NCI-H510A treated with DMSO at 0.1 percent for 48 hours (cell line): ENCODE measurements at regions not wholly inside any gene's neighbourhood (a gene's known extent, or its start where the extent isn't known, plus 50 kb on each side); places are given as distances from the start of the nearest gene placed in this dataset.
A peak's percentile ranks its signal among the peaks of the same experiment; 100 is the strongest.
"Not testable (repeated sequence)": the region's sequence is repeated elsewhere in the genome, so short reads cannot be mapped to it uniquely, and the experiment has no call there.

Experiments
- DNase-seq: peaks from one replicate; lab custom pipeline; 2025; lab: John Stamatoyannopoulos, UW

DNA sequence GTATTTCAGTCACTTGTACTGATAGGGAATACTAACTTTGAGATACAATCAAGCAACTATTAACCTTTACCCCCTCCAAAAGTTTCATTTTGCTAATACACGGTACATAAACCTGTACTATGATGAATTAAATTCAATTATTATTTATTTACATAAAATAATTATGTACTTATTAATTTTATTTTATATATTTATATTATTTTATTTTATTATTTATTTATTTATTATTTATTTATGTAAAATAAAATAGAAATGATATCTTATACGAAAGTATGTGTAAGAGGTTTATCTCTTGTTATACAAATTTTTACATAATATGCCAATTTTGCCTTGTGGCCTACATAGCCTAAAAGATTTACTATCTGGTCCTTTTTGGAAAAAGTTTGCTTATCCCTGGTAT, 564.3 kb downstream of the SLITRK5 start:
- DNase-seq = no peak

- DNase-seq = peak; percentile 35
Measured at GRCh38 chr13:88246239-88246638, 575.1 kb downstream of the SLITRK5 start.

GRCh38 chr13:88248393-88248792, 577.2 kb downstream of the SLITRK5 start:
- DNase-seq = no peak

- no peak for DNase-seq
Measured at GRCh38 chr13:88257706-88258105, 586.5 kb downstream of the SLITRK5 start.

DNA sequence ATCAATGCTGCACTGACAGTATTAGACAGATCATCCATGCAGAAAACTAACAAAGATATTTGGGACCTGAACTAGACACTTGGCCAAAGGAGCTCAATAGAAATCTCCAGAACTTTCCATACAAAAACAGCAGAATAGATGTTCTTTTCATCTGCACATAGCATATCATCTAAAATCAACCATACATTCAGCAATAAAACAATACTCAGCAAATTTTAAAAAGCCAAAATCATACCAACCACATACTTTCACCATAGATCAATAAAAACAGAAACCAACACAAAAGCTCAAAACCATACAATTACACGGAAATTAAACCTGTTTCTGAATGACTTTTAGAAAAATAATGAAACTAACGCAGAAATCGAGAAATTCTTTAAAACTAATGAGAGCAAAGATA, 592.6 kb downstream of the SLITRK5 start:
- no peak for DNase-seq

- no peak for DNase-seq
Measured at GRCh38 chr13:88281841-88282240, 610.7 kb downstream of the SLITRK5 start.

DNA sequence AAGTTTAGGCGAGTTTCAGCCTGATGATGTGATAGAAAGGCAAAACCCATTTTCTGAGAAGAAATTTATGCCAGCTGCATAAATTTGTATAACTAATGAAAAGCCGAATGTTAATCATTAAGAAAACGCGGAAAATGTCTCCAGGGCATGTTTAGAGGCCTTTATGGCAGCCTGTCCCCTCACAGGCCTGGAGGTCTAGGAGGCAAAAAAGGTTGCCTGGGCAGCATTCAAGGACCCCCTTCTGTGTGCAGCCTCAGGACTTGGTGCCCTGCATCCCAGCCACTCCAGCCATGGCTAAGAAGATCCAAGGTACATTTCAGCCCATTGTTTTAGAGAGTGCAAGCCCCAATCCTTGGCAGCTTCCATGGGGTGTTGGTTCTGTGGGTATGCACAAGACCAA, 614.2 kb downstream of the SLITRK5 start:
- no peak for DNase-seq

DNA sequence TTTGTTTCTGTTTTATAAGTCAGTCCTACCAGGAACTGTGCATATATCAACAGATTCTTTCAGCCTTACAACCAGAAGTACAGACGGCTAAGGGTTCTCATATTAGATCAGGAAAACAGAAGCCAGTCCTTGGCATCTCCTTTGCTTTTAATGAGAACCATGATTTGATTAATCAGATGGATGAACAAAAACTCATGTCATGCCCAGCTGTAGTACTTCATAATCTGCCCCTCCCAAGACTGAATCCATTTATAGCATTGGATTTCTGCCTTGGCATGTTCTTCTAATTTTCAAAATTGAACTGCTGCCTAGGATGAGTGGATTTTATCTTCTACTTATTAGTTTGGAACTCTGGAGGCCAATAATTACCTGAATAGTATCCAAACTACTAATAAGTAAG, 617.2 kb downstream of the SLITRK5 start:
- DNase-seq = no peak

DNA sequence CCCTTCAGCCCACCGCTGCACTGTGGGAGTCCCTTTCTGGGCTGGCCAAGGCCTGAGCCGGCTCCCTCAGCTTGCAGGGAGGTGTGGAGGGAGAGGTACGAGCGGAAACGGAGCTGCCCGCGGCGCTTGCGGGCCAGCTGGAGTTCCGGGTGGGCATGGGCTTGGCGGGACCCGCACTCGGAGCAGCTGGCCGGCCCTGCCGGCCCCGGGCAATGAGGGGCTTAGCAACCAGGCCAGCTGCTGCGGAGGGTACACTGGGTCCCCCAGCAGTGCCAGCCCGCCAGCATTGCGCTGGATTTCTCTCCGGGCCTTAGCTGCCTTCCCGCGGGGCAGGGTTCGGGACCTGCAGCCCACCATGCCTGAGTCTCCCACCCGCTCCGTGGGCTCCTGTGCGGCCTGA, 620.6 kb downstream of the SLITRK5 start:
- DNase-seq = not testable (repeated sequence)

DNA sequence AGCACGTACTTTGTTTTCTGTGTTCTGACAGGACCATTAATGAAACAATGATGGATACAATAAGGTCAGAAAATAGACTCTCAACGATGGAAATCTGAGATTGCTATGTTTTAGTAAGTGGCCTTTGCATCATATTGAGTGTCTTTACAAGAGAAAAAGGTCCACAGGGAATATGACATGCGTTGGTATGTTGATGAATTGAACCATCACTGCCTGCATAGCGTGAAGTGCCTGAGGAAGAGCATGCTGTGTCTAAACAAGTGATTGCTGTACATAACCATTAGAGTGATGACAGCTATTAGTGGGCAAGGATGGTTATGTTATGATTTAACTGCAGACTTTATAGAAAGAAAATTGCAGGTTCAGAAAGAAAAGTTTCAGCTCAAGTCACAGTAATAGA, 623.2 kb downstream of the SLITRK5 start:
- no peak for DNase-seq

DNA sequence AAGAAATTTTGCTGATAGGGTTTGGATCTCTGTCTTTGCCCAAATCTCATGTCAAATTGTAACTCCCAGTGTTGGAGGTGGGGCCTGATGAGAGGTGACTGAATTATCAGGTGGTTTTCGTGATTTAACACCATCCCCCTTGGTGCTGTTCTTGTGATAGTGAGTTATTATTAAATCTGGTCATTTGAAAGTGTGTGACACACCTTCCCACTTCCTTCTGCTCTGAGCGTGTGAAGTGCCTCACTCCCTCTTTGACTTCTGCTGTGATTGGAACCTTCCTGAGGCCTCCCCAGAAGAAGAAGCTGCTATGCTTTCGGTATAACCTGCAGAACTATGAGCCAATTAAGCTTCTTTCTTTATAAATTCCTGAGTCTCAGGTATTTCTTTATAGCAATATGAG, 632.0 kb downstream of the SLITRK5 start:
- no peak for DNase-seq

GRCh38 chr13:88303605-88304004, 632.4 kb downstream of the SLITRK5 start:
- no peak for DNase-seq

DNA sequence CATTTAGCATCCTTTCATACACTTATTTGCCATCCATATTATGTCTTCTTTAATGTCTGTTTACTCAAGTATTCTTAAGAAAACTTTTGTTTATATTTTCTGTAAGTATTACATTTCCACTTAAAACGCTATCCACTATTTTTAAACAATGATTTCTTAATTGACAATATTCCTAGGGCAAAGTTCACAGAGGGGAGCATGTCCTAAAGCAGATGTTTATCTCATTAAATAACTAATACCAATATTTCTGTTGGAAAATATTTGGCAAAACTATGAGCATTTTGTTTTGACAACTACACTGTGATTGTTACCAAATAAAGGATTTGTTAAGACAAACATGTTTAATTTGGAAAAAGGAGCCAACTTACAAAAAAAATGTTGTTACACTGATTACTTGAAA, 643.3 kb downstream of the SLITRK5 start:
- no peak for DNase-seq

- DNase-seq = no peak
Measured at GRCh38 chr13:88329066-88329465, 657.9 kb downstream of the SLITRK5 start.

DNA sequence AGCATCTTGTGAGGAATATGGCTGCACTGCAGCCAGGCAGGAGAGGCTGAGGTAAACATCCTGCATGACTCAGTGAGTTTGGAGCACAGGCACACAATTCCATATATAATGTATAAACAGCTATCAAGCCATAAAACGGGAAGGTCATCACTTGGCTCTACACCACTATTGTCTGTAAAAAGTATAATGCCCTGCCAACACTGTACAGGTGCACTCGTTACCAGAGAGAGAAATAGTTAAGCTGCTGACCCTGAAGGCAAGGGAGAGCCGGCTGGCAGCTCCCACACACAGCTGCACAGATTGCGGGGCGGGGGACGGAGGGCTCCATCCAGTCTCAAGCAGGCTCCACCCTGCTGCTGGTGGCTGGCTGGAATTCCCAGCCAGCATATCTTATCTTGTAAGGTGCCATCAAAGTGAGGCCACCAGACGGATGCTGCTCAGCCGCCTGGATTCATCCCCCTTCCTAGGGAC, 668.1 kb downstream of the SLITRK5 start:
- DNase-seq = no peak

- no peak for DNase-seq
Measured at GRCh38 chr13:88345171-88345847, 674.1 kb downstream of the SLITRK5 start.

- DNase-seq = no peak
Measured at GRCh38 chr13:88360761-88361160, 689.6 kb downstream of the SLITRK5 start.

DNA sequence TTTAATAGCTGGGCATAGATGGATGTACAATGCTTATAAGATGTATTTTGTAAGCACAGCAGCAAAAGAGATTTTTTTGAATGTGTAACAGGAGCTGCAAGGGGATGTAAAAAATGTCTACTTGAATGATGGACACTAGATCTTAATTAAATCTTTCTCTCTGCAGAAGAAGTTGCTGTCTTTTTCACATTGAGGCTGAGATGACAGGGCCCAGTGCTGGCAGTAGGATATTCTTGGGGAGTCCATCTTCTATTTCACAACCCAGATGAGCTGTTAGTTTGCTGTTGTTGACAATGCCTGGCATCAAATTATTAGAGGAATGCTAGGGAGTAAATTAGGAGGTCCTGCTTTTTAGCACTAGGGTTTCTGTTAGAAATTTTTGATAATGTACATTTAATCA, 698.7 kb downstream of the SLITRK5 start:
- no peak for DNase-seq

GRCh38 chr13:88376760-88377388, 705.7 kb downstream of the SLITRK5 start:
- no peak for DNase-seq

DNA sequence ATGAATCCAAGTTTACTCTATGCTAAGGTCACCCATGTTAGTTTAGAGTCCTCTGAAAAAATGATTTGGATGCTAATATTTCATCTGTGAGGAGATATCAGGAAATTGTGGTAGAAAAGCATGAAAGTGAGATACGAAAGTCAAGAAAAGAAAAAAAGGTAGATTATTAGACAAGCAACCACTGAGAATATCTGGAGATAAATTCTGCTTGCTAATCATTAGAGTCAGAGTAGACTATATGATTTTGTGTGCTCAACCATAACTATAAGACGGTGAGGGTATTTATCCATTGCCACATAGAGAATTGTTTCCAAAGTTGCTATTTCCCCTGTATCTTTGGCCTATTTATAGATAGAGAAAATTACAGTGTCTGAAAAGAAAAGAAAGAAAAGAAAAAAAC, 706.7 kb downstream of the SLITRK5 start:
- no peak for DNase-seq

GRCh38 chr13:88384542-88384941, 713.4 kb downstream of the SLITRK5 start:
- no peak for DNase-seq

GRCh38 chr13:88395804-88396203, 724.6 kb downstream of the SLITRK5 start:
- DNase-seq = no peak

GRCh38 chr13:88411696-88412095, 740.5 kb downstream of the SLITRK5 start:
- no peak for DNase-seq

DNA sequence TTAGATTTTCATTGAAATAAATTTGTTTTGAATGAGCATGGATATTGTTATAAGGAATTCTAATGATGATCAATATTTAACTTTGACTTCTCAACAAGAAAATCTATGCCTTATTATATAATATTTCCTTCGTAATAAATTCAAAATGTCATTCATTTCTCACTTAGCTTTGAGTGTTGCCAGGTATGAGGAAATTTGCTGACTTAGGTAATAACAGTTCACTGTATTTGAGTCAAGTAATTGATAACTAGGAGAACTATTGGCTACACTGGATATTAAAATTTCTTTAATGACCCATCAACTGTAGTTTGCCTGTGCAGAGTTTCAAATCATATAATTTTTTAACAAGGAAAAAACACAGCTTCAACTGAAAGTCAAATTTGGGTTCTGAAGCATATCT, 746.6 kb downstream of the SLITRK5 start:
- no peak for DNase-seq
